GM21529 (cell line): ENCODE measurements at regions not wholly inside any gene's neighbourhood (a gene's known extent, or its start where the extent isn't known, plus 50 kb on each side); places are given as distances from the start of the nearest gene placed in this dataset.
"Not testable (repeated sequence)": the region's sequence is repeated elsewhere in the genome, so short reads cannot be mapped to it uniquely, and the experiment has no call there.

Source experiments
- ATAC-seq: cut with Tn5 transposase; IDR thresholded peaks from one replicate; pipeline ENCODE4 v1.9.1; 2021; ENCODE audit not compliant: unreplicated experiment

GRCh38 chr7:110413038-110413437 is 677.9 kb upstream of the LRRN3 start:
- no peak for ATAC-seq

- ATAC-seq, result no peak
Measured at GRCh38 chr7:110417611-110418010, 673.3 kb upstream of the LRRN3 start.

- no peak for ATAC-seq
Measured at GRCh38 chr7:110418659-110419280, 672.2 kb upstream of the LRRN3 start.

- no peak for ATAC-seq
Measured at GRCh38 chr7:110420788-110421187, 670.1 kb upstream of the LRRN3 start.

- no peak for ATAC-seq
Measured at GRCh38 chr7:110421490-110422241, 669.3 kb upstream of the LRRN3 start.

GRCh38 chr7:110432061-110432553 is 658.8 kb upstream of the LRRN3 start:
- ATAC-seq, result no peak

- ATAC-seq, result not testable (repeated sequence)
Measured at GRCh38 chr7:110438926-110439325, 652.0 kb upstream of the LRRN3 start.

- ATAC-seq, result peak; percentile 76
Measured at GRCh38 chr7:110442381-110442837, 648.5 kb upstream of the LRRN3 start.

- ATAC-seq, result no peak
Measured at GRCh38 chr7:110446658-110447057, 644.3 kb upstream of the LRRN3 start.

- peak; percentile 59 for ATAC-seq
Measured at GRCh38 chr7:110448918-110449317, 642.0 kb upstream of the LRRN3 start.

- peak; percentile 73 for ATAC-seq
Measured at GRCh38 chr7:110454713-110455112, 636.2 kb upstream of the LRRN3 start.

GRCh38 chr7:110461621-110462020 is 629.3 kb upstream of the LRRN3 start:
- ATAC-seq, result no peak

- ATAC-seq, result no peak
Measured at GRCh38 chr7:110470420-110470819, 620.5 kb upstream of the LRRN3 start.

- not testable (repeated sequence) for ATAC-seq
Measured at GRCh38 chr7:110472419-110472818, 618.5 kb upstream of the LRRN3 start.

GRCh38 chr7:110480964-110481363 is 610.0 kb upstream of the LRRN3 start:
- no peak for ATAC-seq

GRCh38 chr7:110483553-110483952 is 607.4 kb upstream of the LRRN3 start:
- no peak for ATAC-seq

- no peak for ATAC-seq
Measured at GRCh38 chr7:110484356-110484755, 606.6 kb upstream of the LRRN3 start.

GRCh38 chr7:110486549-110486948 is 604.4 kb upstream of the LRRN3 start:
- ATAC-seq, result peak; percentile 62

GRCh38 chr7:110502888-110503465 is 588.0 kb upstream of the LRRN3 start:
- no peak for ATAC-seq

- ATAC-seq, result no peak
Measured at GRCh38 chr7:110507369-110507768, 583.6 kb upstream of the LRRN3 start.

GRCh38 chr7:110507832-110508231 is 583.1 kb upstream of the LRRN3 start:
- no peak for ATAC-seq

- ATAC-seq, result not testable (repeated sequence)
Measured at GRCh38 chr7:110514975-110515551, 575.9 kb upstream of the LRRN3 start.
